ENCODE measurements at regions not wholly inside any gene's neighbourhood (a gene's known extent, or its start where the extent isn't known, plus 50 kb on each side); places are given as distances from the start of the nearest gene placed in this dataset.

DNA sequence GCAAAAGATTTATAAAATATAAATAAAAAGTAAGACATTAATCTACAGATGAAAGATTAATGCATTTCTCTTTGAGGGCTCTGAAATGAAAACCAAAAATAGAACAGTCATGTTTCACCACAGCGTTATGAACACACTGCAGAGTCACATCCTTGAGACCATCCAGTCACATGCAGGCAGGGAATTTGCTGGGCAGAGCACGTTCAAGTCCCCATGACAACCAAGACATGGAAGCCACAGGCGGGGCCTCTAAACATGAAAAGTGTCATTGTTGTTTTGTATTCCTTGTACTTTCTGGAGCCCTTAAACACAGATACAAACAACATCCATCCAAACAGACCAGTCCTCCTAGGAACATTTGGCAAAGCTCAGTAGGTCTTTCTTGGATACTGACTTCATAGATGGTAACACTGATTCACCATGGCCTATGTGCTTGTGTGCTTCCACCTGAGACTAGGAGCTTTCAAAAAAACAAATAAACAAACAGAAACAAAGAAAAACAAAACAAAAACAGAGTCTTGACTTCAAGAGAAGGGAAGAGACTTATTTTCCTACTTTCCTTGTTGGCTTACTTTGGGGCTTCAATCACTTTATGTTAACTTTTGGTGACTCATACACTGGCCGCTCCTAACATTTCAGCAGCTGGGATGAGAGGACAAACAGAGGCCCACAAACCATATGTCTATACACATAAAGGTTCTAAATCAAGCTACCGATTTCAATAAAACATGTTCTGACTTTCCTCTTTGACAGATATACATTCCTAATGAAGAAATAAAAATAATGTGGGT, 99.5 kb upstream of the CCDC85A start:
- ATAC-seq (no peak), DNase-seq (ENCODE audit: missing footprints) (no peak)
- intact Hi-C loops (cut with DNase I), result no loop called here

DNA sequence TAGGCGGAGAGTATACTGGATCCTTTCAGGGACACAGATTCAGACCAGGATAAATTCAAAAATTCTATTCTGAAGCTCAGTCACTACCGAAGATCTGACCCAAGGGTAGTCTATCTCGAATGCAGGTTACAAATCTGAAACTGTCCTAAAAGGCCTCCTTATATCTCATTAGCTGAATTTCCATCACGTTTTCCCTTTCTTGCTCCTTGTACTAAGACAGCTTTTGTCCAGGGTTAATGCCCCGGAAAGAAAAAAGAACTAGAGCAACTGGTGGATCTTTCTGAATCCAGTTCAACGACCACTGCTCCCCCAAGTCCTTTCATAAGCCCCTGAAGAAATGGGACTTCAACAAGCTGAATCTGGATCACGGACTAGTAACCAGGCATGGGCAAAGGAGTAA, 97.5 kb upstream of the CCDC85A start:
- ATAC-seq (no peak), DNase-seq (ENCODE audit: missing footprints) (no peak)
- intact Hi-C loops (cut with DNase I), result no loop called here

DNA sequence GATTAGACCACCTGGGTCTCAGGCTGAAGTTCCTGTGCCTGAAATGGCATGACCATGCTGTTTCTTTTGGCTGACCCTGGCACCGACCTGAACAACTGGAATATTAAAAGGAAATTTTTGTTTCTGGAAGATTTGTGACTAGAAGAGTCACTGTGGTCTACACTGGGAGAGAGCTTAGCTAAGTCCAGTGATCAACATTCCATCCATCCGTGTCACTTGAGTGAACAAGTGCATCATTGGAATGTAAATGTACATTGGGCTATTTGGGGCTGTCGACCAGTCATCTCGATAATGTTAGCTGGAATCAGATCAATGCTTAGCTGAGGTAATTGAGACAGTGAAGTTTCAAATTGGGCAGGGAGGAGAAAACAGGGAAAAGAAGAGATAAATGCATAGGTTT, 95.4 kb upstream of the CCDC85A start:
- DNase-seq (ENCODE audit: missing footprints) (no peak), ATAC-seq (no peak)
- intact Hi-C loops (cut with DNase I), result no loop called here

DNA sequence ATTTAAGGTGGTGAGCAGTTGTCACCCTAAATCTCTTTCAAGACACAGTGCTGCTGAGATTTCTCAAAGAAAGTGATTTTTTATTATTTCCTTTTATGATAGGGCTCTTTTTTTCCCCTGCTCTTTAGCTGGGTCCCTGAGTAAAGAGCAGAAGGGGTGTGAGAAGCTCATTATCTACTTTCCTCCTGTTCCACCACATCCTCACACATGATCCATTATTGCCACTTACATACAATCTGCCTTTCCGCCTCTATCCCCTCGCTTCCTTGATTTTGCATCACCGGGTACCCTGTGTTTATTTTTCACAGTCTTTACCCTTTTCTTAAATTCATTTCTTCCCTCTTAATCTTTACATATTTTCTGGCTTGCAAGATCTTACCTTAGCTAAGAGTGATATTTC, 93.9 kb upstream of the CCDC85A start:
- intact Hi-C loops (cut with DNase I), result no loop called here
- ATAC-seq (no peak), DNase-seq (ENCODE audit: missing footprints) (no peak)

DNA sequence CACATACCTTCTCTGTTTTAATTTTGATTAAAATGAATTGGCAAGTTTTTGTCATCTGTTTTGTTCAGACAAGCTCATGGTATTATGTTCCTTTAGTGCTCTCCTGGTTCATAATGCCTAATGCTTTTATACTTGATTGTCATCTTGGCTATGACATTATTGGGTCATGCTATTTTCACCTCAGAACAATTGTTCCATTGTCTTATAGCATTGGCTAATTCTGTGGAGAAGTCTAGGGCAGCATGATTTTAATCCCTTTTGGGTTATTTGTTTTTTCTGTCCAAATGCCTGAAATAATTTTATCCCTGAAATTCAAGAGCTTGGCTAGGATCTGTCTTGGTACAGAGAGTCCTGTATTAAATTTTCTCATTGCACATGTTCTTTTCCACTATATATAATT, 83.8 kb upstream of the CCDC85A start:
- ATAC-seq, result peak; percentile 57

DNA sequence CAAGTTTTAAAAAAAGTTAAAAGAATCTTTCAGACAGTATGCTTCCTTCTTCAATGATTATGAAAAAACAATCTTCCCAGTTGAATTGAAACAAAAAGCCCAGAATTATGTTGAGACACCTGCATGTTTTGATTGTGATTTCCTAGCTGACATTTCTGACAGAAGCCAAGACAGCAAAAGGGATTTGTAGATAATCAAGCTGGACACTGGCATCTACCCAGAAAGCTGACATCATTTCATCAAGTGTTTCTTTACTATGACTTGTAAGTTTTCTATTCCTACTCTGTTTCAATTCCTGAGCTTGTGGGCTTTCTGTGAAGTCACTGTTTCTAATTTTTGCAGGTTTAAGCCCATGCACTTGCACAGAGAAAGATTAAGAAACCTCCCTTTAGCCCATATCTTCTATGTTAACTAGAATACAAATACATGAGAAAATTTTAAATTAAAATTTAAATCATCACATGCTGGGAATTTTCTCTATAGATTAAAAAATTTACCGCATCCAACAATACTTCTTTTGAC, 82.9 kb upstream of the CCDC85A start:
- intact Hi-C loops (cut with DNase I), result no loop called here
- ATAC-seq (no peak), DNase-seq (ENCODE audit: missing footprints) (no peak)

More for the DNA sequence above, 83.8 kb upstream of the CCDC85A start:
- intact Hi-C loops (cut with DNase I), result no loop called here
- DNase-seq (ENCODE audit: missing footprints), result no peak

DNA sequence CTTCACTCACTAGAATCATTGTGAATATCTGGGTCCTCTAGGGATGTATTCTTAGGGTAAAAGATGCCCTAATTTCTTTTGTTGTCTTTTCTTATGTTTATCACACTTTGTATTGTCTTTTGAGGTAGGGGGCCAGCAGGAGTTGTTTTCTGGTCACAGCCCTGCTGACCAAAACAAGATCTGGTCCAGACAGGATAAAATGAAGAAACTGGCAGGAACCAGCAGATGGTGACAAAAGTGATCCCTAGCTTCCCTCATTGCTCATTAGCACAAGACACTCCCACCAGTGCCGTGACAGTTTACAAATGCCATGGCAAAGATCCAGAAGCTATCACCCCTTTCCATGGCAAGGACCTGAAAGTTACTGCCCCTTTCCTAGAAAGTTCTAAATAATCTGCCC, 81.7 kb upstream of the CCDC85A start:
- intact Hi-C loops (cut with DNase I), result no loop called here
- no peak for ATAC-seq
- no peak for DNase-seq (ENCODE audit: missing footprints)

DNA sequence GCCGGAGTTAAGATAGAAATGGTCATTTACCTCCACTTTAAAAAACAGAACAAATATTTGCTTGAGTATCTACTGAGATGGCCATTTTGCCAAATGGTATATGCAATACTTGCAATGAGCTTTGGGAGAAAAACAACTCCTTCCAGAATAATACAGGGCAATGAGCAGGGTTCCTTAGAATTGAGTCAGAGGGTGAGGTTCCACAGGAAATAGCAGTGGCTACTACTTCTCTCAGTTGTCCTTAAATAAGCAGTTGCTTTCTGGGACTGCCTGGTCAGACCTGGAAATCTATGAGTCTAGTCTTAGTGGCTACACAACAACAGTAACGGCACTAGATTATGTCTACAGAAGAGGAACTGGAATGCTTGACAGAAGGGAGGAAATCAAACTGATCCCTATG, 80.9 kb upstream of the CCDC85A start:
- intact Hi-C loops (cut with DNase I), result no loop called here
- ATAC-seq, result no peak
- DNase-seq (ENCODE audit: missing footprints), result no peak

DNA sequence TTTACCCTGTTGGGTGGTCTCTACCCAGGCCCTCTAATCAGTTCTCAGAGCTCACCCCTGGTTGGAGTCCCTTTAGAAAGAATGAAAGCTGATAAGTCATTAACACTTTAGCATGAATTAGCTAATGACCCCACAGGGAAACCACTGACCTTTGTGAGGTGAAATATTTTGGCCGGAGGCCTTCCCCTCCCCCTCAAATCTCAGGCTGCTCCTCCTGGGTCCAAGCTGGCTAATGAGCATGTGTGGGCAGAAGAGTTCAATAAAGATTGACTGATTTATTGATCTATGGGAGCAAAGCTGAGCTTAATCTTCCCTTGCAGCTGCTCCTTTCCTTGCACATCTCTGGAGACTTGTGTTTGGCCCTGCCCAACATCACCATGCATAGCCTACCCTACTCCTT, 78.8 kb upstream of the CCDC85A start:
- intact Hi-C loops (cut with DNase I), result no loop called here

DNA sequence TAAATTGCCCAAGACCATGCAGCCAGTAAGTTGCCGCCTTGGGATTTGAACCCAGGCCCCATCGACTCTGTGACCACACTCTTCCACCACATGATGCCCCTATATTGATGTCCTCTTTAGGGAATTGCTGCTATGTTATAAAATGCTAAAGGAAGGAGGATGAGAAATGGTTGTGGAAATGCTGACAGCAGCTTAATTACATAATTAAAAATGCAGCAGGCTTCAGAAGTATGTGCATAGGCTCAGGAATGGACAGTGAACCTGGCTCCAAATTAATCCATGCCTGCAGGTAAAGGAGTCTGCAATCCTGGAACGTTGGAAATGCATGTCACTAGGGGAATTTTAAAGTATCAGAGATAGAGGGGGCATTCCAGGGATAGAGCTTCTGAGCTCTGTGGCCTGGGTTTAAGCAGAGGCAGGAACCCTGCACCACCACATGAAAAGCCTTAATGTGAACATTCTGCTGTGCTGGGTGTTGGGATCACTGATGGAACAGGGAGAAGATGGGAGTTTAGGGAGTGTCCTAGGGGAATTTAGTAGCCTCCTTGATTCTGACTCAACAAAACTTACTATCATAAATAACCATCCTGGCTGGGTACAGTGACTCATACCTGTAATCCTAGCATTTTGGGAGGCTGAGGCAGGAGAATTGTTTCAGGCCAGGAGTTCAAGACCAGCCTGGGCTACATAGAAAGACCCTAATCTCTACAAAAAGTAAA, 76.1 kb upstream of the CCDC85A start:
- intact Hi-C loops (cut with DNase I), result no loop called here
- ATAC-seq, result no peak
- DNase-seq (ENCODE audit: missing footprints), result no peak

More for the DNA sequence above, 78.8 kb upstream of the CCDC85A start:
- DNase-seq (ENCODE audit: missing footprints), result no peak
- no peak for ATAC-seq

DNA sequence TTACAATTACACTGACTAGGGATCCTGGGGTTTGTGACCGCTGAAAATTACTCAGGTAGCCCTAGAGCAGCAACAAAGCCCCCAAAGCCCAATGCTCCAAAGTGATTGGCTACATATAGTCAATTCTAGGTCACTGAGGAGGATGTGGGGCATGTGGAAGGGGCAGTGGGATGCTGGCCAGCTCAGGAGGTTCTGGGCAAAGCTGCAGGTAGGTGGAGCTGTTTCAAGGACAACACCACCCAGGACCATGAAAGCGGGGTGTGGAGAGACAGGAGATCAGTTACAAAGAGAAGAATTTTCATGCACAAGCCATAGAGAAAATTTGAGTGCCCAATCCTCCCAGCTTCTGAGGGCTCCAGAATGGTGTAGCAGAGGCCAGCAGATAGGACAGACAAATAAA, 75.0 kb upstream of the CCDC85A start:
- no peak for ATAC-seq
- DNase-seq (ENCODE audit: missing footprints), result no peak
- intact Hi-C loops (cut with DNase I), result no loop called here

DNA sequence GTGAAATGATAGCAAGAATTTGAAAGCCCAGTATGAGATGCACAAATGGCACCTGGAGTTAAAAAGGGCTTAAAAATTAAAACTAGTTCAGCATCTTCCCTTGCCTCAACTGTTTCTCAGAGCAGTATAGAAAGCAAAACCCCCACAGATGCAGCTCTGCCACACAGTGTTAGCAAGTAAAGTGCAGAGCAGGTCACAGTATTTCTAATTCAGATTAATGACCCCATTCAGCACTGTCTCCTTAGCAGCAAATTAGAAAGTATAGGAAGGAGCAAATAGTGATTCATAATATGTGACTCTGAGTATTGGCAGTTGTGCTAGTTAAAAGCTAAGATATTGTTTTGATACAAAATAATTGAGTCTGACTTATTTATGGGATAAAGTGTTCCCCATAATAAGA, 73.8 kb upstream of the CCDC85A start:
- intact Hi-C loops (cut with DNase I), result no loop called here
- DNase-seq (ENCODE audit: missing footprints) (no peak), ATAC-seq (no peak)

DNA sequence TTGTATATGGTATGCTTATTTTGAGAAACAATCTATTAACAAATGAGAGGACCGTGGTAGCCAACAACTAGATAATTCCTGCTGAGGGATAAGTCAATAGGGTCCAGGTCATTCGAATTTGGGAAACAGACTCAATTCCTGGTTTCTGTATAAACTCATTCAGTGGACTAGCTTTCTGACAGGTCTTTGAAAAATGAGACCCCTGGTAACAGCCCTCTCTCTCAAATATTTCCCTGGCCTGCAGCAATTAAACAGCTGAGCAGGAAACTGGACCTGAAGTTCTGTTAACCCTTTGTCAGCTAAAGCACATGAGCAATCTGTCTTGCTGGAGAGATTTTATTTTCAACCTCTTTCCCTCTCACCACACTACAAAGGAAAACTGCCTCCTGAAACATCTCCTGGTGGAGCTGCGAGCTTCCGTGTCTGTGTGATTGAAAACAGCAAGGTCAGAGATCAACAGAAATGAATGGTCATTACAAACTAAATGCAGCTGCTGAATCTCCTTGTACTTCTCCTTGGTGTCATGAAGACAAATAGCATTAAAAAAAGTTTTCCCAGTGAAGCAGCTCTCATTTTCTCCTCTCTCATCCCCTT, 70.3 kb upstream of the CCDC85A start:
- intact Hi-C loops (cut with DNase I), result no loop called here
- ATAC-seq (no peak), DNase-seq (ENCODE audit: missing footprints) (no peak)

DNA sequence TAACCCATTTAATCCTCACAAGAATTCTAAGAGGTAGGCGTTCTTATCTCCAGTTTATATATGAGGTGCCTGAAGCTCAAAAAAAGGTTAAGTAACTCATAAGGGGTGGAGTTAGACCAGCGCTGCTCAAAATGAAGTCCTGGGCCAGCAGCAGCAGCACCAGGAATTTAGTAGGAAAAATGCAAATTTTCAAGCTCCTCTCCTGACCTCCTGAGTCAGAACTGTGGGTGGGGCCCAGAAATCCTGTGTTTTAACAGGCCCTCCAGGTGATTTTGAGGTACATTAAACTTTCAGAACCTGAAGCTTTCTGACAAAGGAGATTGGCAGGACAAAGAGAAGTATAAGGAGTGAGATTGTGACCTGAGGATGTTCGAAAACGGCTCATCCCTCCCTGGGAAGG, 66.0 kb upstream of the CCDC85A start:
- intact Hi-C loops (cut with DNase I), result no loop called here
- no peak for DNase-seq (ENCODE audit: missing footprints)
- no peak for ATAC-seq

DNA sequence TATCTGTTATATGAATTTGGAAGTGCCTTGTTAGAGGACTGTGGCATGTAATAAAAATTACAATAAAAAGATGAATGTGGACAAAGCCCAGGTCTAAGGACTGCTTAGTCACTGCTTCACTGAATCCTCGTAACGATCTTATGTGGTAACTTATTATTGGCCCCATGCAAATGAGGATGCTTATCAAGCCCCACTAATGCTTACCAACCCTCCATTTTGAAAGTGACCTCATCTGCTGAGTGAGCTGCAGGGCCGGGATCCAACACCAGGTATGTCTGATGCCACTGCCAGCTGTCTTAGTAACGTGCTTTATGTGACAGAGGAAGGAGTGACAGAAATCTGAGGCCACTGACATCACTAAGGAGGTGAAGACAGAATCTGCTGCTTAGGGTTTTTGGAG, 65.3 kb upstream of the CCDC85A start:
- ATAC-seq, result no peak
- intact Hi-C loops (cut with DNase I), result no loop called here
- DNase-seq (ENCODE audit: missing footprints), result no peak

DNA sequence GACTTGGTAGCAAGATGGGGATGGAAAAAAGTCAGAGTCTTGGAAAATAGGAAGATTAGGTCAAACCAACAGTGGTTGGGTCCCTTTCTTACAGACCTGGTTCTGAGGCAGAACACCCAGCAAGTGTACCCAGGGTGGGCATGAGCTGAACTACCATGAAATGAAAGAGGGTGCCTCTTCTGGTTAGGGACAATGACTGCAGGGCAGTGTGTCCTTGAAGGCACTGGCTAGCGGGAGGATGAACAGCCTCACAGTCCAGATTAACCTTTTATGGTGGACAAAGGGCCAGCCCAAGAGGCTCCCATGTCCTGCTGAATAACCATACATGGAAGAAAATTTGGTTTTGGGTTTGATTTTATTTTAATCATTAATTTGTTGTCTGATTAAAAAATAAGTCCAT, 61.8 kb upstream of the CCDC85A start:
- intact Hi-C loops (cut with DNase I), result no loop called here
- no peak for DNase-seq (ENCODE audit: missing footprints)
- no peak for ATAC-seq

DNA sequence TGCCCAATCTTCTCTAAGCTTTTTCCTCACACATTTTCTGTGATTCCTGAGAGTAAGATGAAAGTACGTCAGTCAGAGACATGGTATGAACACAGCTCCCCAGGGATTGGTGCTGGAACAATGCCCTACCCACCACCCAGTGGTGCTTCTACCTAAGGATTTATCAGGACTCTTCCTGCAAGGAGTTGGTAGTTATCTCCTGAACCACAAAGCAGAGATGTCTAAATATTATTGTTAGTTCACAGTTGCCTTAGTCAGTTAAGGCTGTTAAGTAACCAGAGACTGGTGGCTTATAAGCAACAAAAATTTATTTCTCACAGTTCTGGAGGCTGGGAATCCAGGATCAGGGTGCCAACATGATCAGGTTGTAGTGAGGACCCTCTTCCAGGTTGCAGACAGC, 60.3 kb upstream of the CCDC85A start:
- no peak for DNase-seq (ENCODE audit: missing footprints)
- ATAC-seq, result no peak
- intact Hi-C loops (cut with DNase I), result no loop called here

DNA sequence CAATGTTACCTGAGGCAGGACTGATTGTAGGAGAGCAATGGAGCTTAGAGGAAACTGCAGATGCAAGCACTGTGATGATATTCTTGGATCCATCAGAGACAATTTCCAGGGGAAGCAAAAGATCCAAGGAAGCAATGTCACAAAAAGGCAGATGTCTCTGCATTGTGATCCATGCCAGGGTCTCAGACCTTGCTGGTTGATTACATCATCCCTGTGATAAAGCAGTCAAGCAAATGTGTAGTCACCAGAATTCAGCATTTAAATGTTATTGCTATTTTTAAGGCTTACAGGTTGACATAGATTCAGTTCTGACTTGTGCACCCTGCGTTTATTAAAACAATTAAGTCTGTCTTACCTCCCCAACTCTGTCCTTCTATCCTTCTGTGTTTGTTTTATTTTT, 56.8 kb upstream of the CCDC85A start:
- ATAC-seq, result no peak
- DNase-seq (ENCODE audit: missing footprints), result no peak
- intact Hi-C loops (cut with DNase I), result no loop called here

DNA sequence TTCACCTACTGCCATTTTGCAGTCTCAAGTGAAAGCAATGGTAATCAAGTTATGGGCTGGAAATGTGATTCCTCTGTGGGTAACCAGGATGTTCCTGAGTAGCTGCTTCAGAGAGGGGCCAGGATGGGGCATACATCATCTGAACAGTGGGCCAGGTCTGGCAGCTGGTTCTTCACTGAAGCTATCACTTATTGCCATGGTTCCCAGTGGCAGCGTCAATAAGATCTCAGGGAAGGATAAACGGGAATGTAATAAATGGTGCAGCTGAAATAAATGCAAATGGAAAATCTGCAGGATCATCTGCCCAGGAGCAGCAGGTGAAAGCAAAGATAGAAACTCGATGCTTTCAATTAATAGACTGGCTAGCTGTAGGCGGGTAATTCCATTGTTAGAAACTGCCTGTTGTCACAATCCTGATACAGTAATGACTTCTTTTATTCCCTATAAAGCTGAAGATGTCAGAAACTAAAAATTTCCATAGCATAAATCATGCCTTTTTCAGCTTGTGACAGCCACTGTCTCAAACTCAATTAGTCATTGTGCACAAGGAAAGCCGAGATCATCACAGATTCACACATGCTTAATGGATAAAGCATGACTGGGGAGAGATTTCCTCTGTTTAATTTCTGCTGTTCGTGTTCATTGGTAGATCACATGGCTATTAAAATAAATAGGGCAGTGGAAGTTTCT, 56.2 kb upstream of the CCDC85A start:
- intact Hi-C loops (cut with DNase I), result no loop called here
- DNase-seq (ENCODE audit: missing footprints) (no peak), ATAC-seq (no peak)

DNA sequence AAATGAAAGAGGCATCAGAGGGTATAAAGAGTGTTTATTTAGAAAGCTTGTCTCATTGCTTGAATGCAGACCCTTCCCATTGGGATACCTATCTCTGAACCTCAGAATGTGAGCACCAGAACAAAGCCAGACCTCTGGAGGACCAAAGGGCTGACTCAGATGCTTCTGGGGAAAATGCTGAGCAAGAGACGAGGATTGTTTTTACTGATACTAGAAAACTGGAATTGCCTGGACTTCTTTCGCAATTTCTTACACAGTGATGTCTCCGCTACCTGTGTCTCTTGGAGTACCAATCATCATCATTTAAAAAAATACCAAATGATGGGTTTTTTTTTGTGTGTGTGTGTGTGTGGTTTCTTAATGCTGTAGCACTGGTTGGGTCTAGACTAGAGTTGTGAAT, 55.6 kb upstream of the CCDC85A start:
- ATAC-seq, result no peak
- DNase-seq (ENCODE audit: missing footprints), result no peak
- intact Hi-C loops (cut with DNase I), result no loop called here
